Right renal cortex interstitium (tissue), 3 donors: ENCODE measurements at regions not wholly inside any gene's neighbourhood (a gene's known extent, or its start where the extent isn't known, plus 50 kb on each side); places are given as distances from the start of the nearest gene placed in this dataset.

Experiments
- DNase-seq, 3 donors: peaks; one replicate each; pipeline ENCODE4 v3.0.0-alpha.2; 2013; ENCODE audit warnings: low read depth in 3 of 3, low spot score in 2 of 3

- no peak for DNase-seq
Measured at GRCh38 chr10:4144817-4145216, 359.8 kb upstream of the KLF6 start.

DNA sequence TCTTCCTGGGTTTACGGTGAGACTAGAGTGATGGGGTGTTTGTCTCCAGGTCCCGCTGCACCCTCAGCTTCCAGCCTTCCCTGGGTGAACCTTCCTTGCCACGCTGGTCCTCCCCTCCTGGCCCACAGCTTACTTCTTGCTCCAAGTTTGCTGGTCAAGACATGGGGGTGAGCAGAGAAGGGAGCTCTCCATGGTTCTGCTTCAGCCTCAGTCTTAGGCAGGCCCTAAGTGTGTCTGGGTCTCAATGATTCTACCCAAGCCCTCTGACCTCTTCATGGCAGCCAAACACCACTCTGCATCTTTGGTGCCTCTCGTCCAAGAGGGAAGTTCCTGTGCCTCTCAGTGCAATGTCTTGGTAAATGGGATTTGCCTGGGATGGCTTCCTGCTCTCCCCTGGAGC is 356.5 kb upstream of the KLF6 start:
- no peak for DNase-seq

DNA sequence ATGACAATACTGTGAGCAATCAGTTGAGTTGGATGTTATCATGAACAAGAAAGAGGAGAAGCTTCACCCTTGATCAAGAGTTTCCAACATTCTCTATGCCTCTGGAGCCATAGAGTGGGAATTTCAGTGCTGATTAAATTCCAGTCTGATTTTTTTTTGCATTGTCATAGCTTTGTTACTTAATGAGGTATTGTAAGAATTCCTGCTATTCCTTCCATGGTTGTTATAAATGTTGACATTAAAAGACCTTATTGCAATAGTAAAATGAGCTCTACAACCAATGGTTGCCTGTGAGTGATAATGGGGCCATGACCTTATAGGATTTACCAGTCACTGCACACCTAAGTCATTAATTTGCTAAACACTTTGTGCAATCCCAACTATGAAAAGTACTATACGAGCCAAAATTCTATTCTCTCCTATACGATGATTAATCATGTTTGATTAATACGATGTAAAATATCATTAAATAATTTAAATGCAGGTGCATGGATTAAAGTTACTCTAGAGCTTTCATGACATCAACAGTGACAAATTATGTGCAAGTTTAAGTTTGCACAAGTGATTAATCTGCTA is 353.2 kb upstream of the KLF6 start:
- no peak for DNase-seq

DNA sequence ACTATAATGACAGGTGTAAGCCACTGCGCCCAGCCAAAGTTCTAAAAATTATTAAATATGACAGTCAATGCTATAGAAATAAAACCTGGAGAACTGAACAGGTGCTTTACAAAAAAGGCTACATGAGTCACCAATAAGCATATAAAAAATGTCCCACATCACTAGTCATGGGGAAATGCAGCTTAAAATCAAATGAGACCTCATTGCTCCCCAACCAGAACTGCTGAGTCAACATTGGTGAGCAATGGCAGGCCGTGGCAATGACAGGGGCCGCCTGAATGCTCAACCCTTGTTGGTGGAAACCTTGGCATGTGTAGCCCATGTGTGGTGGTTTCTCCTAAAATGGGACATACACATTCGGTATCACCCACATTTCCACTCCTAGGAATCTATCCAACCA is 352.3 kb upstream of the KLF6 start:
- no peak for DNase-seq

- no peak for DNase-seq
Measured at GRCh38 chr10:4136121-4136520, 351.1 kb upstream of the KLF6 start.

DNA sequence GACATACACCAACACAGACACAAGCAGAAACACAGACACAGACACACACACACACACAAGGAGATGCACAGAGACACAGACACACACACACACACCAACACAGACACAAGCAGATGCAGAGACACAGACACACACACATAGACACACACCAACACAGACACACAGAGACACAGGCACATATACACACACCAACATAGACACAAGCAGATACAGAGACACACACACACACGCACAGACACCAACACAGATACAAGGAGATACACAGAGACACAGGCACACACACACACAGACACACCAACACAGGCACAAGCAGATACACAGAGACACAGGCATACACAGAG is 347.2 kb upstream of the KLF6 start:
- DNase-seq = no peak

- DNase-seq = no peak
Measured at GRCh38 chr10:4131407-4132215, 346.6 kb upstream of the KLF6 start.

DNA sequence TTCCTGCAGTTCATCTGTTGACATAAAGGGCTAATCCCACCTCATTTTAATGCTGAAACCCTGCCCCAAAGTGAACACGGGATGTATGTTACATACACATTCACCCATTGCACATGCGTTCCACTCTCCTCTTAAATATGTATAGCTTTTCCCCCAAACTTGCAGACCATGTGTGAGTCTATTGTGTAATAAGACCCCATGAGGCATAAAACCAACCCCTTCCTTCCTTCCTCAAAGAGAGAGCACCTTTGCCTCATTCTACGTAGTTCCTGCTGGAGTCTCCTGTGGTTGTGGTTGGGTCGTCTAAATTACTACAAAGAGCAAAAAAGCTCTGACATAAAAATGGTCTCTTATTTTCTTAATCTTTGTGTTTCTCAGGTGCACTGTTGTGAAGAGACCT is 345.7 kb upstream of the KLF6 start:
- DNase-seq = no peak

DNA sequence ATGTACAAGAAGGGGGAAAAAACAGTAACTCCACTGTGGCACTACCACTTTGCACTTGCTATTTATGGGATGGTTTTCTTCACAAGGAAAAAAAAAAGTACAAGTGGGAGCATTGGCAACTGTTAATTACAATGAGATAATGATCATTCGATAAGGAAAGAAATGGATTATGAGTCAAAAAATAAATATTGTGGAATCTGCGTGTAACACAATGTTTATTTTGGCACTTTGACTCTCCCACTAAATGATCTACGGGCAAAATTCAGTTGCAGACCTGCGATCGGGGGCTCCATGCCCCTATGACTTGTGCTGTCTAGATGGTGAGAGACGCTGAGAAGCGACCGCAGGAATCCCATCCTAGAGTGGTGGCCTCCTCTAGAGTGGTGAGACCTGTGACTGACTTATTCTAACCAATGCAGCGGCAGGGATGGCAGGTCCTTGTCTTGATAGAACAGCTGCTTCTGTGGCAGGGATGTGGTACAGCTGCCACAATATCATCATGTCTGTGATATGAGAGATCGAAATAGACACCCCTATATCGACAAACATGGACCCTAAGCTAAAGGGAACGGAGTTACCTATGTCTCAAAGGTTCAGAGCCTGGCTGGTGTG is 345.0 kb upstream of the KLF6 start:
- DNase-seq = no peak

- no peak for DNase-seq
Measured at GRCh38 chr10:4127518-4128315, 342.7 kb upstream of the KLF6 start.

DNA sequence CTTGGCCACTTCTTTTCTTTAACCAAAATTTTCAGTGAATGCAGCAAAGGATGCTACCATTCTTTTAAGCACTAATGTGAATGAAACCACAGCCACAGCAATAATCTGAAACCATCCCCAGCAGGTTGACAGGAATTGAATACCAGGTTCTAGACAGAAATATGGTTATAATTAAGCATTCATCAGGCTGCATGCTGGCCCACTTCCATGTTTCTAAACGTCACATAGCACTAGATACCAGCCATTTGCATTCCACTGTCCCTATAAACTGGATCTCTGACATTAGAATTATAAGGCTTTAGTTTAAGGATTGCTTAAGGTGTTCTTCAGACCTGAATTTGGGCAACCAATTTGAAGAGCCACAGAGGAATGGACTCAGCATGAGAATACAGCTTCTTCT is 340.8 kb upstream of the KLF6 start:
- no peak for DNase-seq

DNA sequence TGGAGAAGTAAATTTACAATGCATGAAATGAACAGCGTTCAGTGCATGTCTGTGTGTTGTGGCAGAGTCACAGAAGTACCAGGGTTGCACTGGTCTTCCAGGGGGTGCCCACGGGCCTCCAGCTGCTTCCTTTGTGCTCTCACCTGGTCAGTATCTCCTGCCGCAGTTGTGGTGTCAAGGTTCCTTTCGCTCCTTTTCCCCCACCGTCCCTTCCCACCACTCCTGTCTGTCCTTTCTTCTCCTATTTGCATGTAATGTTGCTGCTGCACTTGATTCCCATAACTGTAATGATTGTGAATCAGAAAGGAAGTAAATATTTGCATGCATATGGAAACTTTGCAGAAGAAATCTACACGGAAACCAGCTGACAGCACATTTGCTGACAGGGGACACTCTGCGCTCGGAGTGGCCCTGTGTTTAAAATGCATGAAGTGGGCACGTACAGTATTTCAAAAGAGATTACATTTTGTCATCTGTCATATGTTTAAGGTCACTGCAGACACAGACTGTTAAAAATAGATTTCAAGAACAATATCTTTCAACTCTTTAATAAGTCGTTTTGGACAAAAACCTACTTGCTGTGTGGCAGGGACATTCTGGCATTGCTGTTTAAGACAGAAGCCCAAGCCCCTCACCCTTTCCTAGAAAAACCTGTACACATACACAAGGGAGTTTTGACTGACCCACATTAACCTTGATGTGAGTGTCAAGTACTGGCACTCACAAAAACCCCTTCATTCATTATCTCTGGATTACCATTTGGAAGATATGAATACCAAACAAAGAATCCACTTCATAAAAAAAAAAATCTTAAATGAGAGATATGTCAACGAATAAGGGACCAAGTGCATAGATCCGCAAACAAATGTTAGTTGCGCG is 336.7 kb upstream of the KLF6 start:
- no peak for DNase-seq

- DNase-seq = no peak
Measured at GRCh38 chr10:4120096-4120853, 335.3 kb upstream of the KLF6 start.

- DNase-seq = no peak
Measured at GRCh38 chr10:4119107-4119506, 334.1 kb upstream of the KLF6 start.

DNA sequence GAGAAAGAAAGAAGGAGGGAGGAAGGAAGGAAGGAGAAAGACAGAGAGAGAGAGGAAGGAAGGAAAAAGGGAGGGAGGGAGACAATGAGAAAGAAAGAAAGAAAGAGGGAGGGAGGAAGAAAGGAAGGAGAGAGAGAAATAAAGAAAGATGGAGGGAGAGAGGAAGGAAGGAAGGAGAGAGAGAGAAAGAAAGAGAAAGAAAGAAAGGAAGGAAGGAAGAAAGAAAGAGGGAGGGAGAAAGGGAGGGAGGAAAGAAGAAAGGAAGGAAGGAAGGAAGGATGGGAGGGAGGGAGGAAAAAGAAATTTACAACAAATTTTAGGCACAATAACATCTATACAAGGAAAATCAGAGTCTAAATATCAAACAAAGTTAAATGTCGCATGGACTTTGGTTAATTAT is 332.6 kb upstream of the KLF6 start:
- DNase-seq = no peak

DNA sequence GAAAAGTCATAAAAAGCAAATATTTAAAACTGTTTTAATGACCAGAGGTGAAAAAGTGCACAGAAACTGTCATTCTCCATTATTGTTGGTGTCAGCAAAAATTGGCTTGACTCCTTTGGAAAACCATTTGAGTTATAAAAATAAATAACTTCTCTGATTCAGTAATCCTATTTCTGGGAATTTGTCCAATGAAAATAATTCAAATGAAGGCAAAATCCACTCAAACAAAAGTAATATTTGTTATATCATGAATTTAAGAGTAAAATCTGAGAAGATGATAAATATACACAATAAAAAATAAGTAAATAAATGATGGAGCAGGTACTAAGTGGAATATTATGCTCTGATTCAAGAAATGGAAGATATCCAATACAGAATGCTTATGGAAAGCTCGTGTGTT is 326.6 kb upstream of the KLF6 start:
- DNase-seq = no peak

DNA sequence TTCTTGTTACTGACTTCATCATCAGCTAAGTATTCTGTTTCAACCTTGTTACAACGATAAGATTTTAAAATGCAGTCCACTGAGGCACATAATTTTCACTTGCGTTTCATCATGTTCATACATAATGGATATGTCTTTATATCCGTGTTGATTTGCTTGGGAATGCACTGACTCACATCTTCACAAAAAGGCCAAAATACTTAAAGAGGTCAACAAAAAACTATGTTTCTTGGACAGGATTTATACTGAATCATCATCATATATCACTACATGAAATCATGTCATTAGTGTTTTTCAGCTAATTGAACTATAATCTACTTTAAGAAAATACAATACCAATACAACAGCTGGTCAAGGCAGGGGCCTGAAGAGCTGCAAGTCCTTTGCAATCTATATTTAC is 324.5 kb upstream of the KLF6 start:
- no peak for DNase-seq

DNA sequence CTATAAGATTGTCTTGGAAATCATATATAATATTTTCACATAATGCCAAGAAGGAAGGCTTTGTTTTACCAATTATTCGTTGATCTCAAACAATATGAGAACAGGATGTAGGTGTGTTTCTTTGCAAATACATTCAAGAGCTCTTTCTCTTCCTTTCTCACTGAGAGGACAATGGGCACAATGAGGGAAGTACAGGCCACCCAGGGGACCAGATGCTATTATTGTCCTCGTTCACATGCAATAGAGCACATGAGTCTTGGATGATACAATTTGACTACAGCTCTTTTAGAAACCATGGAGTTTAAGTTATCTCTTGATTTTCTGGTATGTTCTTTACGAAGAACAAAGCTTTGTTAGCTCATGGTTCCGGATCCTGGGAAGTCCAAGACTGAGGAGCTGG is 323.7 kb upstream of the KLF6 start:
- no peak for DNase-seq

DNA sequence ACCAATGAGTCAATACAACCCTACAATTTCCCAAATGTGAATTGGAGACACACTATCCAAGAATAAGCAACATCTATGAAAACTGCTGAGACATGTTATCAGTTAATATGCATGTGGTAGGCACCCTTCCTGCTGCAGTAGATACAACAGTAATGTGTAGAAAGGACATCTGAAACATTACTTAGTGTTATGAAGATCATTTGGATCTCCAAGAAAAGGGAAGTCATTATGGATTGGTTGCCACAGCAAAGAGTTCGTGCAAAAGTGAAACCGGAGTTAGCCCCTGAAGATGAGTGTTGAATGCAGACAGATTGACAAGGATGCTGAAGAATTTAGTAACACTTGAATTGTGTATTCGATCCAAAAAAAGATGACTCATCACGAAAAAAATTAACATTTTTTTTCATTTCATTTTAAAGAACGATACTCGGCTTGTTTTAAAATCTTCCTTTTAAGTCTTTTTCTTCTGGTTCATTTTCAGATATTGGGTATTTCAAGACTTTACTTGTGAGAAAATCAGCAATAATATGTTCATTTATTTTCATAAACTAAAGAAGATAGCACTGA is 322.4 kb upstream of the KLF6 start:
- DNase-seq = no peak

DNA sequence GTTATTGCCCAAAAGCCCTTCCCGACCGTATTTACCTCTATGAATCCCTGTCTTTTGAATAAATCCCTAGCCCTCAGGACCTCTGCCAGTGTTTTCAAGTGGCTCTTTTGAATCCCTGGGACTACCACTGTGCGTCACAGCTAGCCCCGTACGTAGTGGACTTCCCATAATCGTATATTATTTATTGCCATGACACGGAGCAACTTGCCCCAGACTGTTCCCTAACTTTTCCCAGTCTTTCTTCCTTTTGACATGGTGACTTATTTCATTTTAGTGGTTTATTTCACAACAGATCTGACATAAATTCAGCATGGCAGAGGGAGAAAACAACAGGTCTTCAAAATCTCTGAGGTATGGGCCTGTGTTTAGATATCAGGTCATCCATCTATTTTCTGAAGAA is 318.6 kb upstream of the KLF6 start:
- DNase-seq = no peak
